NB4 (cell line): ENCODE measurements at regions not wholly inside any gene's neighbourhood (a gene's known extent, or its start where the extent isn't known, plus 50 kb on each side); places are given as distances from the start of the nearest gene placed in this dataset.

Source experiments
- POLR2A ChIP-seq: IDR thresholded peaks from 2 replicates; pipeline ENCODE4 v1.6.1; 2011; ENCODE audit warnings: mild to moderate bottlenecking; ENCODE audit not compliant: insufficient read length; ENCODE audit errors: extremely low read depth
- TF ChIP-seq, protein P1 (sequence below): IDR thresholded peaks from one replicate; pipeline ENCODE4 v1.5.1; 2012; ENCODE audit warnings: low read depth, low read length

- TF ChIP-seq POLR2A, result no peak
- TF ChIP-seq, protein P1, sequence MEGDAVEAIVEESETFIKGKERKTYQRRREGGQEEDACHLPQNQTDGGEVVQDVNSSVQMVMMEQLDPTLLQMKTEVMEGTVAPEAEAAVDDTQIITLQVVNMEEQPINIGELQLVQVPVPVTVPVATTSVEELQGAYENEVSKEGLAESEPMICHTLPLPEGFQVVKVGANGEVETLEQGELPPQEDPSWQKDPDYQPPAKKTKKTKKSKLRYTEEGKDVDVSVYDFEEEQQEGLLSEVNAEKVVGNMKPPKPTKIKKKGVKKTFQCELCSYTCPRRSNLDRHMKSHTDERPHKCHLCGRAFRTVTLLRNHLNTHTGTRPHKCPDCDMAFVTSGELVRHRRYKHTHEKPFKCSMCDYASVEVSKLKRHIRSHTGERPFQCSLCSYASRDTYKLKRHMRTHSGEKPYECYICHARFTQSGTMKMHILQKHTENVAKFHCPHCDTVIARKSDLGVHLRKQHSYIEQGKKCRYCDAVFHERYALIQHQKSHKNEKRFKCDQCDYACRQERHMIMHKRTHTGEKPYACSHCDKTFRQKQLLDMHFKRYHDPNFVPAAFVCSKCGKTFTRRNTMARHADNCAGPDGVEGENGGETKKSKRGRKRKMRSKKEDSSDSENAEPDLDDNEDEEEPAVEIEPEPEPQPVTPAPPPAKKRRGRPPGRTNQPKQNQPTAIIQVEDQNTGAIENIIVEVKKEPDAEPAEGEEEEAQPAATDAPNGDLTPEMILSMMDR, result no peak
Observed at GRCh38 chr12:92468358-92469020, 234.3 kb upstream of the PLEKHG7 start.
